ENCODE measurements at regions not wholly inside any gene's neighbourhood (a gene's known extent, or its start where the extent isn't known, plus 50 kb on each side); places are given as distances from the start of the nearest gene placed in this dataset.

DNA sequence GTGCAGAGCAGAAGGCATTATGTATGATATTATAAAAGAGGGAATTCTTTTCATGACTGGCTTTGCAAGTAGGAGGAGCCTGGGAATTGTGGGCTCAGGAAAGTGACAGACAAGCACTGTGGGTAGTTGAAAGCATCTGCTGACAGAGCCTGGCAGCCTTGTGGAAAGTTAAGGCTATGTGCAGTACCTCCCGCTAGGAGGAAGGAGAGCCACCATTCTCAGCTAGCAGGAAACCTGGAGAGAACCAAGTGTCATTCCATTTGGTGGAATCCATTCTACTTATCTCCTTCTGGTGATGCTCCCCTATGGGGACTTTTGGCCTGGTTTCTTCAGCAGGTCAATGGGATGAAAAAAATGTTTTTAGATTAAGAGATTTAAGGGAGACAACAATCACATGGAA, 81.8 kb downstream of the ASB9 start (continued):
- TF ChIP-seq ZNF19 (tag by site-specific recombination; IDR thresholded peaks at IDR 0.05; ENCODE audit: low read depth) (no peak), ZBTB17 (tag by site-specific recombination; IDR thresholded peaks at IDR 0.05) (no peak), MZF1 (tag by site-specific recombination; IDR thresholded peaks at IDR 0.05; ENCODE audit: borderline replicate concordance) (no peak), ZNF394 (tag by site-specific recombination; IDR thresholded peaks at IDR 0.05; ENCODE audit: borderline replicate concordance) (no peak)

DNA sequence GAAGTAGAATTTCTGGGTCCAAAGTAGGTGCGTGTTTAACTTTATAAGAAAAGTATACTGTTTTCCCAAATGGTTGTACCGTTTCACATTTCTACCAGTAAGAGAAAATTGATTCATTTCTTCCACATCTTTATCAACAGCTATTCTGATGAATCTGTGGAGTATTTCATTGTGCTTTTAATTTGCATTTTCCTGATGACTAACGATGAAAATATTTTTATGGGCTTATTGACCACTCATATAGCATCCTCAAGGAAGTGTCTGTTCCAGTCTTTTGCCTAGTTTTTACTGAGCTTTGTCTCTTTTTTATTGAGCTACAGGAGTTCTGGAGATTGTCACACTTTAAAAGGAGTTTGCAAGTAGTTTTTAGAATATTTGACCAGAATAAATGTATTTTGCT, 92.6 kb downstream of the ASB9 start:
- CTCF ChIA-PET = interaction anchor here (1.1 to 2.6 kb wide), 2 partner anchors 34 to 68 kb away, joined by 3 to 9 read pairs; no protein-coding TSS in a partner anchor
- Histone ChIP-seq H3K9me3 (ENCODE audit: control insufficient read depth, insufficient read depth, low read depth, low read length) (no peaks in the 10 kb centered on the region), H3K4me1 (ENCODE audit: control insufficient read depth, insufficient read depth, low read length) (no peaks in the 10 kb centered on the region), H3K27ac (ENCODE audit: extremely low read depth, low read depth, low read length) (no peak overlapping the region), H3K36me3 (ENCODE audit: control insufficient read depth in 2 of 2, insufficient read depth in 1 of 2, low read length in 2 of 2) (no peaks in the 10 kb centered on the region), H3K4me3 (ENCODE audit: low read depth, low read length) (no peak overlapping the region)
- POLR2A ChIA-PET = no interaction called here
- TF ChIP-seq ZBTB7A (tag by site-specific recombination; IDR thresholded peaks at IDR 0.05; ENCODE audit: low read depth) (no peak), ZNF510 (tag by site-specific recombination; IDR thresholded peaks at IDR 0.05; ENCODE audit: insufficient replicate concordance) (no peak), ZSCAN30 (tag by site-specific recombination; IDR thresholded peaks at IDR 0.05) (no peak), EGR2 (tag by site-specific recombination; IDR thresholded peaks at IDR 0.05; ENCODE audit: low read depth) (no peak)
- TF ChIP-seq, protein P1, sequence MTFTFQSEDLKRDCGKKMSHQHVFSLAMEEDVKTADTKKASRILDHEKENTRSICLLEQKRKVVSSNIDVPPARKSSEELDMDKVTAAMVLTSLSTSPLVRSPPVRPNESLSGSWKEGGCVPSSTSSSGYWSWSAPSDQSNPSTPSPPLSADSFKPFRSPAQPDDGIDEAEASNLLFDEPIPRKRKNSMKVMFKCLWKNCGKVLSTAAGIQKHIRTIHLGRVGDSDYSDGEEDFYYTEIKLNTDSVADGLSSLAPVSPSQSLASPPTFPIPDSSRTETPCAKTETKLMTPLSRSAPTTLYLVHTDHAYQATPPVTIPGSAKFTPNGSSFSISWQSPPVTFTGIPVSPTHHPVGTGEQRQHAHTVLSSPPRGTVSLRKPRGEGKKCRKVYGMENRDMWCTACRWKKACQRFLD (tag by site-specific recombination; IDR thresholded peaks at IDR 0.05) = no peak
- TF ChIP-seq, protein P2, sequence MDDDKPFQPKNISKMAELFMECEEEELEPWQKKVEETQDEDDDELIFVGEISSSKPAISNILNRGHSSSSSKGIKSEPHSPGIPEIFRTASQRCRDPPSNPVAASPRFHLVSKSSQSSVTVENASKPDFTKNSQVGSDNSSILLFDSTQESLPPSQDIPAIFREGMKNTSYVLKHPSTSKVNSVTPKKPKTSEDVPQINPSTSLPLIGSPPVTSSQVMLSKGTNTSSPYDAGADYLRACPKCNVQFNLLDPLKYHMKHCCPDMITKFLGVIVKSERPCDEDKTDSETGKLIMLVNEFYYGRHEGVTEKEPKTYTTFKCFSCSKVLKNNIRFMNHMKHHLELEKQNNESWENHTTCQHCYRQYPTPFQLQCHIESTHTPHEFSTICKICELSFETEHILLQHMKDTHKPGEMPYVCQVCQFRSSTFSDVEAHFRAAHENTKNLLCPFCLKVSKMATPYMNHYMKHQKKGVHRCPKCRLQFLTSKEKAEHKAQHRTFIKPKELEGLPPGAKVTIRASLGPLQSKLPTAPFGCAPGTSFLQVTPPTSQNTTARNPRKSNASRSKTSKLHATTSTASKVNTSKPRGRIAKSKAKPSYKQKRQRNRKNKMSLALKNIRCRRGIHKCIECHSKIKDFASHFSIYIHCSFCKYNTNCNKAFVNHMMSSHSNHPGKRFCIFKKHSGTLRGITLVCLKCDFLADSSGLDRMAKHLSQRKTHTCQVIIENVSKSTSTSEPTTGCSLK (tag by site-specific recombination; IDR thresholded peaks at IDR 0.05) = no peak

DNA sequence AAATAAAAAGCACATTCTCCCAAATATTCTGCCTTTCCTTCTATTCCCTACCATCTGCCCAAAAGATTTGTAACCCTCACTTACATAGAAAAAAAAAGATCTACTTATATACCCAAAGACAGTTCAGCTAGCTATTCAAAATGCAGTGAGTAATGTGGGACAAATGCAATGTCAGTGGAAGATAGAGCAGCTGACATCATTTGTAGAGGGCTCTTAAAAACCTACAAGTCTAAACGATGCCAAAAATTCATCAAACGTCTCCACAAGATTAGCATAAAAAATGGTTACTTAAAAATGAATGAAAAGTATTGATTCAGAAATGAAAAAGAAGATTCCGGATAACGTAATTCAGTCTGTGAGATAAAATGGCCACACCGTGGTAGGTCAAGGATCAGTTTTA, 96.5 kb downstream of the ASB9 start:
- no peaks in the 10 kb centered on the region for H3K36me3 ChIP-seq (ENCODE audit: control insufficient read depth in 2 of 2, insufficient read depth in 1 of 2, low read length in 2 of 2)
- CTCF ChIA-PET = interaction anchor here (1.2 kb wide), 1 partner anchor 31 kb away, joined by 4 read pairs; no protein-coding TSS in a partner anchor

More for the DNA sequence above, 96.5 kb downstream of the ASB9 start:
- no peaks in the 10 kb centered on the region for H3K4me1 ChIP-seq (ENCODE audit: control insufficient read depth, insufficient read depth, low read length)
- H3K4me3 ChIP-seq (ENCODE audit: low read depth, low read length) = no peak overlapping the region
- POLR2A ChIA-PET = no interaction called here
- H3K9me3 ChIP-seq (ENCODE audit: control insufficient read depth, insufficient read depth, low read depth, low read length) = no peaks in the 10 kb centered on the region
- TF ChIP-seq ZNF530 (tag by site-specific recombination; IDR thresholded peaks at IDR 0.05; ENCODE audit: low read depth) (no peak), ZNF335 (tag by site-specific recombination; conservative IDR thresholded peaks at IDR 0.05) (no peak)
- TF ChIP-seq, protein P3, sequence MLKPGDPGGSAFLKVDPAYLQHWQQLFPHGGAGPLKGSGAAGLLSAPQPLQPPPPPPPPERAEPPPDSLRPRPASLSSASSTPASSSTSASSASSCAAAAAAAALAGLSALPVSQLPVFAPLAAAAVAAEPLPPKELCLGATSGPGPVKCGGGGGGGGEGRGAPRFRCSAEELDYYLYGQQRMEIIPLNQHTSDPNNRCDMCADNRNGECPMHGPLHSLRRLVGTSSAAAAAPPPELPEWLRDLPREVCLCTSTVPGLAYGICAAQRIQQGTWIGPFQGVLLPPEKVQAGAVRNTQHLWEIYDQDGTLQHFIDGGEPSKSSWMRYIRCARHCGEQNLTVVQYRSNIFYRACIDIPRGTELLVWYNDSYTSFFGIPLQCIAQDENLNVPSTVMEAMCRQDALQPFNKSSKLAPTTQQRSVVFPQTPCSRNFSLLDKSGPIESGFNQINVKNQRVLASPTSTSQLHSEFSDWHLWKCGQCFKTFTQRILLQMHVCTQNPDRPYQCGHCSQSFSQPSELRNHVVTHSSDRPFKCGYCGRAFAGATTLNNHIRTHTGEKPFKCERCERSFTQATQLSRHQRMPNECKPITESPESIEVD (tag by site-specific recombination; IDR thresholded peaks at IDR 0.05) = no peak
- TF ChIP-seq, protein P4, sequence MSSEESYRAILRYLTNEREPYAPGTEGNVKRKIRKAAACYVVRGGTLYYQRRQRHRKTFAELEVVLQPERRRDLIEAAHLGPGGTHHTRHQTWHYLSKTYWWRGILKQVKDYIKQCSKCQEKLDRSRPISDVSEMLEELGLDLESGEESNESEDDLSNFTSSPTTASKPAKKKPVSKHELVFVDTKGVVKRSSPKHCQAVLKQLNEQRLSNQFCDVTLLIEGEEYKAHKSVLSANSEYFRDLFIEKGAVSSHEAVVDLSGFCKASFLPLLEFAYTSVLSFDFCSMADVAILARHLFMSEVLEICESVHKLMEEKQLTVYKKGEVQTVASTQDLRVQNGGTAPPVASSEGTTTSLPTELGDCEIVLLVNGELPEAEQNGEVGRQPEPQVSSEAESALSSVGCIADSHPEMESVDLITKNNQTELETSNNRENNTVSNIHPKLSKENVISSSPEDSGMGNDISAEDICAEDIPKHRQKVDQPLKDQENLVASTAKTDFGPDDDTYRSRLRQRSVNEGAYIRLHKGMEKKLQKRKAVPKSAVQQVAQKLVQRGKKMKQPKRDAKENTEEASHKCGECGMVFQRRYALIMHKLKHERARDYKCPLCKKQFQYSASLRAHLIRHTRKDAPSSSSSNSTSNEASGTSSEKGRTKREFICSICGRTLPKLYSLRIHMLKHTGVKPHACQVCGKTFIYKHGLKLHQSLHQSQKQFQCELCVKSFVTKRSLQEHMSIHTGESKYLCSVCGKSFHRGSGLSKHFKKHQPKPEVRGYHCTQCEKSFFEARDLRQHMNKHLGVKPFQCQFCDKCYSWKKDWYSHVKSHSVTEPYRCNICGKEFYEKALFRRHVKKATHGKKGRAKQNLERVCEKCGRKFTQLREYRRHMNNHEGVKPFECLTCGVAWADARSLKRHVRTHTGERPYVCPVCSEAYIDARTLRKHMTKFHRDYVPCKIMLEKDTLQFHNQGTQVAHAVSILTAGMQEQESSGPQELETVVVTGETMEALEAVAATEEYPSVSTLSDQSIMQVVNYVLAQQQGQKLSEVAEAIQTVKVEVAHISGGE (tag by site-specific recombination; conservative IDR thresholded peaks at IDR 0.05; ENCODE audit: low read depth) = no peak
- TF ChIP-seq, protein P5, sequence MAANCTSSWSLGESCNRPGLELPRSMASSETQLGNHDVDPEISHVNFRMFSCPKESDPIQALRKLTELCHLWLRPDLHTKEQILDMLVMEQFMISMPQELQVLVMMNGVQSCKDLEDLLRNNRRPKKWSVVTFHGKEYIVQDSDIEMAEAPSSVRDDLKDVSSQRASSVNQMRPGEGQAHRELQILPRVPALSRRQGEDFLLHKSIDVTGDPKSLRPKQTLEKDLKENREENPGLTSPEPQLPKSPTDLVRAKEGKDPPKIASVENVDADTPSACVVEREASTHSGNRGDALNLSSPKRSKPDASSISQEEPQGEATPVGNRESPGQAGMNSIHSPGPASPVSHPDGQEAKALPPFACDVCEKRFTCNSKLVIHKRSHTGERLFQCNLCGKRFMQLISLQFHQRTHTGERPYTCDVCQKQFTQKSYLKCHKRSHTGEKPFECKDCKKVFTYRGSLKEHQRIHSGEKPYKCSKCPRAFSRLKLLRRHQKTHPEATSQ (tag by site-specific recombination; IDR thresholded peaks at IDR 0.05) = no peak
- H3K27ac ChIP-seq (ENCODE audit: extremely low read depth, low read depth, low read length) = no peak overlapping the region

Measured in HEK293 (cell line).